Immature natural killer cell (primary cell): ENCODE measurements at regions not wholly inside any gene's neighbourhood (a gene's known extent, or its start where the extent isn't known, plus 50 kb on each side); places are given as distances from the start of the nearest gene placed in this dataset.
"Not testable (repeated sequence)": the region's sequence is repeated elsewhere in the genome, so short reads cannot be mapped to it uniquely, and the experiment has no call there.

Source experiments
- DNase-seq, 3 donors: peaks; one replicate each; pipeline ENCODE4 v3.0.0; 2022; ENCODE audit warnings: mixed read lengths in 1 of 3
- H3K27ac Mint-ChIP-seq, 6 donors: one replicate each; pipeline ENCODE4 v1.8.0; 2020; ENCODE audit warnings: mixed read lengths in 6 of 6, mild to moderate bottlenecking in 5 of 6, inconsistent platforms in 4 of 6, moderate library complexity in 3 of 6
- H3K27me3 Mint-ChIP-seq, 3 donors: one replicate each; pipeline ENCODE4 v1.8.0; 2020 to 2021; ENCODE audit warnings: low read depth in 3 of 3, mild to moderate bottlenecking in 3 of 3, mixed read lengths in 3 of 3, moderate library complexity in 3 of 3, inconsistent platforms in 1 of 3
- H3K36me3 Mint-ChIP-seq, 3 donors: one replicate each; pipeline ENCODE4 v1.8.0; 2020; ENCODE audit warnings: mixed read lengths in 3 of 3, inconsistent platforms in 2 of 3, mild to moderate bottlenecking in 2 of 3
- H3K4me1 Mint-ChIP-seq, 2 donors: one replicate each; pipeline ENCODE4 v1.8.0; 2020; ENCODE audit warnings: inconsistent platforms in 2 of 2, mild to moderate bottlenecking in 2 of 2, mixed read lengths in 2 of 2, moderate library complexity in 1 of 2
- H3K4me3 Mint-ChIP-seq, 5 donors: one replicate each; pipeline ENCODE4 v1.8.0; 2020; ENCODE audit warnings: mild to moderate bottlenecking in 5 of 5, mixed read lengths in 5 of 5, inconsistent platforms in 3 of 5, moderate library complexity in 3 of 5
- H3K9me3 Mint-ChIP-seq, 6 donors: one replicate each; pipeline ENCODE4 v1.8.0; 2020; ENCODE audit warnings: mild to moderate bottlenecking in 6 of 6, mixed read lengths in 6 of 6, inconsistent platforms in 4 of 6, moderate library complexity in 3 of 6

DNA sequence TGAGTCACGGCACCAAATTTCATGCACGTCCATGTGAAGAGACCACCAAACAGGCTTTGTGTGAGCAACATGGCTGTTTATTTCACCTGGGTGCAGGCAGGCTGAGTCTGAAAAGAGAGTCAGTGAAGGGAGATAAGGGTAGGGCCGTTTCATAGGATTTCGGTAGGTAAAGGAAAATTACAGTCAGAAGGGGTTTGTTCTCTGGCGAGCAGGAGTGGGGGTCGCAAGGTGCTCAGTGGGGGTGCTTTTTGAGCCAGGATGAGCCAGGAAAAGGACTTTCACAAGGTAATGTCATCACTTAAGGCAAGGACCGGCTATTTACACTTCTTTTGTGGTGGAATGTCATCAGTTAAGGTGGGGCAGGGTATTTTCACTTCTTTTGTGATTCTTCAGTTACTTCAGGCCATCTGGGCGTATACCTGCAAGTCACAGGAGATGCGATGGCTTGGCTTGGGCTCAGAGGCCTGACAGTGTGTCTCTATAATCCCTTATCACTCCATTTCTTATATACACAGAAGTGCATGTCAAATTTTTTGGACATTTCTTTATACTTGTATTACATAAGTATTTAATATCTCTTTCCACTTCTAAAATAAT lies 870.3 kb downstream of the TBL1XR1 start:
- not testable (repeated sequence) for DNase-seq, H3K27ac Mint-ChIP-seq, H3K4me3 Mint-ChIP-seq, H3K27me3 Mint-ChIP-seq, H3K36me3 Mint-ChIP-seq, H3K4me1 Mint-ChIP-seq
- H3K9me3 Mint-ChIP-seq: peaks cover 15 to 55% (median 29%) of the 10 kb centered on the region in 6 donors

DNA sequence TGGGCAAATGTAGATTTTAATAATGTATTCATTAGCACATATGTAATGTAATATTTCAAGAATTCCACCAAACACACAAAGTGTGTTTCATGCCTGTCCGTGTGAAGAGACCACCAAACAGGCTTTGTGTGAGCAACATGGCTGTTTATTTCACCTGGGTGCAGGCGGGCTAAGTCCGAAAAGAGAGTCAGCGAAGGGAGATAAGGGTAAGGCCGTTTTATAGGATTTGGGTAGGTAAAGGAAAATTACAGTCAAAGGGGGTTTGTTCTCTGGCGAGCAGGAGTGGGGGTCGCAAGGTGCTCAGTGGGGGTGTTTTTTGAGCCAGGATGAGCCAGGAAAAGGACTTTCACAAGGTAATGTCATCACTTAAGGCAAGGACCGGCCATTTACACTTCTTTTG lies 875.8 kb downstream of the TBL1XR1 start:
- not testable (repeated sequence) for H3K4me3 Mint-ChIP-seq, H3K27ac Mint-ChIP-seq

DNA sequence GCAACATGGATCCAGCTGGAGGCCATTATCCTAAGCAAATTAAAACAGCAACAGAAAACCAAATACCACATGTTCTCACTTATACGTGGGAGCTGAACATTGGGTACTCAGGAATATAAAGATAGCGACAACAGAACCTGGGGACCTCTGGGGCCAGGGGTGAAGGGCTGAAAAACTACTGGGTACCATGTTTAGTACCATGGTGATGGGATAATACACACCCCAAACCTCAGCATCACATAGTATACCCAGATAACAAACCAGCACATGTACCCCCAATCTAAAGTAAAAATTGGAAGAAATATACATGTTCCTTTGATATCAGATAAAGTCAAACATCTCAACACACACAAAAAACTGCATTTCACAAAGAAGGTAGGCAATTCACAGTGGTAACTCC lies 876.2 kb downstream of the TBL1XR1 start:
- H3K27ac Mint-ChIP-seq: no peak overlapping the region
- H3K27me3 Mint-ChIP-seq: peaks cover 0 to 3% (median 0%) of the 10 kb centered on the region in 3 donors
- H3K9me3 Mint-ChIP-seq: peaks cover 24 to 54% (median 34%) of the 10 kb centered on the region in 6 donors
- H3K36me3 Mint-ChIP-seq: peaks cover 0 to 5% (median 5%) of the 10 kb centered on the region in 3 donors
- no peak for DNase-seq
- no peaks in the 10 kb centered on the region for H3K4me1 Mint-ChIP-seq
- H3K4me3 Mint-ChIP-seq: no peak overlapping the region

More for the DNA sequence above, 875.8 kb downstream of the TBL1XR1 start:
- DNase-seq, H3K36me3 Mint-ChIP-seq, H3K4me1 Mint-ChIP-seq, H3K27me3 Mint-ChIP-seq: not testable (repeated sequence)
- peaks cover 25 to 55% (median 36%) of the 10 kb centered on the region in 6 donors for H3K9me3 Mint-ChIP-seq

DNA sequence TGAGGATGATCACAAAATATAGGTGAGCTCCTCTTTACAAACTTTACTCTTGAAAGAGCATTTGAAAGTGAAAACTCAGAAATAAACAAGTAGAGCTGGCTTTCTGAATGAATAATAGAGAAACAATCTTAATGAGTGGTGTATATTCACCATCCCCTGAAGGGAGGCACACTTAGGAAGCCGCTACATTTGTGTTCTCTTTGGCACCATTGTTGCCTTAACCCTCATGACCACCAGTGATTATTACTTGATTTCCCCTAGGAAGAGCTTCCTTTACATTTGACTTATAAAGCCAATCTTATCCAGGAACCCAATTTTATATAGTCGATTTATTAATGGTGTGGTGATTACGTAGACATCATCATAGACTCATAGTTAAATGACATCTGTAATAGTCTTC lies 883.9 kb downstream of the TBL1XR1 start:
- Mint-ChIP-seq H3K4me1 (no peaks in the 10 kb centered on the region), H3K27ac (no peak overlapping the region), H3K9me3 (peaks cover 4 to 26% (median 19%) of the 10 kb centered on the region in 6 donors), H3K36me3 (no peaks in the 10 kb centered on the region), H3K27me3 (peaks cover 0 to 2% (median 0%) of the 10 kb centered on the region in 3 donors), H3K4me3 (no peak overlapping the region)
- no peak for DNase-seq

DNA sequence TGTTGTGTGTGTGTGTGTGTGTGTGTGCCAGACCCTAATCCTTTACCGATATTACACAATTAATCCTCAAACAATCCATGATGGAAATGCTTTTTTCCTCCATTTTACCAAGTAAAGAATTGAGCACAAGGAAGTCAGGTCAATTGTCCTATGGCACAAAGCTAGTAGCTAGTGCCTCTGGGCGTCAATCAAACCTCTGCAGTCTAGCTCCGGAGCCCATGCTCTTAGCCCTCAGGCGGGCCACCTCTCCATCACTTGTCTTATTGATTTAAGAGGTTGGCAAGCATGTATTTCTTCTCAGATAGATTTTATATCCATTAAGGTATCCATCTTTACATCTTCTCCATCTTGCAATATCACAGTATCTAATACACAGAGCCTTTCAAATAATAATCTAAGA lies 886.6 kb downstream of the TBL1XR1 start:
- Mint-ChIP-seq H3K4me1 (no peaks in the 10 kb centered on the region), H3K36me3 (no peaks in the 10 kb centered on the region), H3K4me3 (no peak overlapping the region), H3K27me3 (peaks cover 0 to 2% (median 0%) of the 10 kb centered on the region in 3 donors), H3K9me3 (peaks cover 6 to 36% (median 18%) of the 10 kb centered on the region in 6 donors), H3K27ac (no peak overlapping the region)
- DNase-seq: no peak

DNA sequence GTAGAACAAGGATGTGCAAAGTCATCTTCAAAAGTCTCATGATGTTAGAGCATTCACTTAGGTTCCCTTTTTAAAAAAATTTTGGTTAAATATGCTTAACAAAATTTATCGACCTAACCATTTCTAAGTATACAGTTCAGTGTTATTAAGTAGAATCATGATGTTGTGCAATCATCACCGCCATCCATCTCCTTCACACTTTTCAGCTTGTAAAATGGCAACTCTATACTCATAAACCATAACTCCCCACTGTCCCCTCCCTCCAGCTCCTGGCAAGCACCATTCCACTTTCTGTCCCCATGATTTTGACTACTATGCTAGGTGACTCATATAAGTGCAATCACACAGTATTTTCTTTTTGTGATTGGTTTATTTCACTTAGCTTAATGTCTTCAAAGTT lies 895.0 kb downstream of the TBL1XR1 start:
- Mint-ChIP-seq H3K27ac (no peak overlapping the region), H3K9me3 (peaks cover 4 to 17% (median 8%) of the 10 kb centered on the region in 6 donors), H3K4me3 (no peak overlapping the region), H3K27me3 (no peaks in the 10 kb centered on the region), H3K4me1 (no peaks in the 10 kb centered on the region), H3K36me3 (no peaks in the 10 kb centered on the region)
- DNase-seq: no peak

DNA sequence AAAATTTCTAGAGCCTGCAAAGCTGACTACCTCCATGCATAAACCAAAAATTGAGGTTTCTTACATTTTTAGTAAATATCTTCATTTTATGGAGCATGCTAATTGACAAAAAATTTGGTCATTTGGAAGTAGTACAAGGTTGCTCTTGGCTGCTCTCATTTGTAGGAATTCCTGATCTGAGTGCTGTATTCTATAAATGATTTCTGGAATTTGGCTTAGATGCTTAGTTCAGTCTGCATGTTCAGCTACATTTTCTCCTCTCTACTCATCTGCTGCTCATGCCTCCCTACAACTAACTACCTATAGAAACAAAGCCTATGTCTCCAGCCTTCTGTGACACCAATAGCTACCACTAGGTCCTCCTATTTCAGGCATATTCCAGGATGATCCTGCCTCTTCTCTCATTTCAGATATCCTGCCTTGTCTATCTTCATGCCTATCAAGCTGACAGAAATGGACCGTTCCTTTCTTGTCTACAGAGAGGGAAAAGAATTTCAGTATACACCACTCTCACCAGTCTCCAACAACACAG lies 901.1 kb downstream of the TBL1XR1 start:
- no peaks in the 10 kb centered on the region for H3K36me3 Mint-ChIP-seq
- H3K27ac Mint-ChIP-seq: no peak overlapping the region
- H3K27me3 Mint-ChIP-seq: no peaks in the 10 kb centered on the region
- peaks cover 10 to 42% (median 23%) of the 10 kb centered on the region in 6 donors for H3K9me3 Mint-ChIP-seq
- no peak for DNase-seq
- H3K4me3 Mint-ChIP-seq: no peak overlapping the region
- H3K4me1 Mint-ChIP-seq: no peaks in the 10 kb centered on the region

DNA sequence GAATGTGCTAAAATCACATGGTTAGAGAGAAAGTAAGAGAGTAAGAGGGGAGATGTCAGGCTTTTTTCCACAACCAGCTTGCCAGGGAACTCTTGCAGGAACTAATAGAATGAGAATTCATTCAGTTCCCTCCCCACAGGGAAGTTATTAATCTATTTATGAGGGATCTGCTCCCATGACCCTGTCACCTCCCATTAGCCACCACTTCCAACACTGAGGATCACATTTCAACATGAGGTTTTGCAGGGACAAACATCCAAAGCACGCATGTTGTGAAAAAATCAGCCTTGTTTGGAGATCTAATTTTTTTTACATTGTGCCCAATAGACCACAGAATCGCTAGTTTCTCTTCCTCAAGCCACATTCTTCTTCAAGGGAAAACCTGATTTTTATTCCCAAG lies 904.0 kb downstream of the TBL1XR1 start:
- H3K4me1 Mint-ChIP-seq: no peaks in the 10 kb centered on the region
- H3K9me3 Mint-ChIP-seq: peaks cover 14 to 42% (median 24%) of the 10 kb centered on the region in 6 donors
- DNase-seq: no peak
- H3K36me3 Mint-ChIP-seq: no peaks in the 10 kb centered on the region
- H3K27ac Mint-ChIP-seq: no peak overlapping the region
- H3K27me3 Mint-ChIP-seq: no peaks in the 10 kb centered on the region
- no peak overlapping the region for H3K4me3 Mint-ChIP-seq

DNA sequence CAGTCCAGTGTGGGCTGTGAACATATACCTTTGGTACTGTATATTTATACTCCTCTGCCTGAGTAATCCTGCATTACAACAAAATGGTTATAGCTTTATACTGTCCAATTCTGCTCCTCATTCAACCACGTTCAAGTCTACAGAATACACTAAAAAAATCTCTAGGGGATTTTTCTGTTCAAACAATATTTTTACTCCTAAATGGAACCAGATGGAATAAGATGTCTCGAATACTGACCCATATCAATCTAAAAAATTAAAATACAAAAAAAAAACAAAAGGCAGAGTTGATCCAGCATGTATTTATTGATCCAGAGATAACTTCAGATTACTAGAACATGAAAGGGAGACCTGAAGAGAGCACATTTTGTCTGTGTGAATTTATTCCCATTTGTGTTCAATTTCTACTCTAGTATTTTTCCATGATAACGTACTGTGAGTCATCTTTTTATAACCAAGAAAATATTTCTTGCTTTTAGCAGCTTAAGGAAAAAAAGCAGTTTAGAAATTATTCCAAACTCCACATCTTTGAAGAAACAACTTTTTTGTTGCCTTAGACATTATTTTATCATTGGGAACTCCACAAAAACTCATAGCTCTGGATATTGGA lies 910.7 kb downstream of the TBL1XR1 start:
- no peak for DNase-seq
- Mint-ChIP-seq H3K4me1 (no peaks in the 10 kb centered on the region), H3K36me3 (no peaks in the 10 kb centered on the region), H3K27me3 (no peaks in the 10 kb centered on the region), H3K9me3 (peaks cover 9 to 33% (median 15%) of the 10 kb centered on the region in 6 donors), H3K4me3 (no peak overlapping the region), H3K27ac (no peak overlapping the region)

DNA sequence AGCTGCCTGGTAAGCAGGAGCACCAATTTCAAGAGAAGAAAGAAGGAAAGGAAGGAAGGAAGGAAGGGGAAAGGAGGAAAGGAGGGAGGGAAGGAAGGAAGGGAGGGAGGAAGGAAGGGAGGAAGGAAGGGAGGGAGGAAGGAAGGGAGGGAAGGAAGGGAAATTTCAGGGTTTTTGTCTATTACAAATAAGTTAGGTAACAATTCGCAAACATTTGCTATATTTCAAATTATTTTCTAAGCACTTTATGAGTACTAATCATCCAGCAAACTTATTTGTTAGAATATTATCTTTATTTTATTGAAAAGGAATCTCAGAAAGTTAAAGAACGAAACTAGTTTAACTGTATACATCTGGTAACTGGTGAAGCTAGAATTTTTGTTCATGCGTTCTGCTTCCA lies 921.7 kb downstream of the TBL1XR1 start:
- Mint-ChIP-seq H3K36me3 (no peaks in the 10 kb centered on the region), H3K4me1 (no peaks in the 10 kb centered on the region), H3K27ac (no peak overlapping the region), H3K4me3 (no peak overlapping the region), H3K9me3 (peaks cover 6 to 26% (median 14%) of the 10 kb centered on the region in 6 donors), H3K27me3 (peaks cover 0 to 3% (median 0%) of the 10 kb centered on the region in 3 donors)
- DNase-seq: no peak

DNA sequence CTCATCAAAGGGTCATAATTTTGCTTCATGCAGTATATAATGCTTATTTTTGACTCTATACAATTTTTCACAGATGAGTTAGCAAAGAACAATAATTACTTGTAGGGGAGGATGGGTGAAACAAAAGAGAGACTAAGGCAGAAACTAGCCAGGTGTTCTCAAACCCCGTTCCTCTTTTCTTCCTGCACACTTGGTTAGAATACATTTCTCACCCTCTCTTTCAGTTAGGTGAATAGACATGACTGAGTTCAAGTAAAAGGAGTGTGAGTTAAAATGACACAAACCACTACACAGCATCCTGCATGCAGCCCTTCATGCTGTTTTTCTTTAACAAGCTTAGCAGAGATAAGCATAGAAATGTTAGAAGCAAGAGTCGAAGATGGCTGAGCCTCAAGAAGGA lies 922.2 kb downstream of the TBL1XR1 start:
- Mint-ChIP-seq H3K36me3 (no peaks in the 10 kb centered on the region), H3K9me3 (peaks cover 6 to 30% (median 18%) of the 10 kb centered on the region in 6 donors), H3K4me1 (no peaks in the 10 kb centered on the region), H3K27ac (no peak overlapping the region), H3K4me3 (no peak overlapping the region), H3K27me3 (peaks cover 0 to 3% (median 0%) of the 10 kb centered on the region in 3 donors)
- DNase-seq: no peak

DNA sequence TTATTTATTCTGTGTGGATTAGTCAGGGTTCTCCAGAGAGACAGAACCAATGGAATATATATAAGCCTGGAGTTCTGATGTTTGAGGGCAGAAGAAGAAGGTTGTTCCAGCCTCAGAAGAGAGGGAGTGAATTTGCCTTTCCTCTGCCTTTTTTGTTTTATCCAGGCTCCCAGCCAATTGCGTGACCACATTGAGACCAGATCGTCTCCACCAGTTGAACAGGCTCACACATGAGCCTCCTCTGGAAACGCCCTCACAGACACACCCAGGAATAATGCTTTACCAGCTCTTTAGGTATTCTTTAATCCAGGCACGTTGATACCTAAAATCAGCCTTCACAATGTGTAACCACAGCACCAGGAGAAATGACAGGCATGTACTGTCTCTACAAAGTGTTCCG lies 923.1 kb downstream of the TBL1XR1 start:
- no peak for DNase-seq
- Mint-ChIP-seq H3K9me3 (peaks cover 6 to 38% (median 20%) of the 10 kb centered on the region in 6 donors), H3K4me1 (no peaks in the 10 kb centered on the region), H3K4me3 (no peak overlapping the region), H3K27me3 (peaks cover 0 to 3% (median 0%) of the 10 kb centered on the region in 3 donors), H3K36me3 (no peaks in the 10 kb centered on the region), H3K27ac (no peak overlapping the region)

DNA sequence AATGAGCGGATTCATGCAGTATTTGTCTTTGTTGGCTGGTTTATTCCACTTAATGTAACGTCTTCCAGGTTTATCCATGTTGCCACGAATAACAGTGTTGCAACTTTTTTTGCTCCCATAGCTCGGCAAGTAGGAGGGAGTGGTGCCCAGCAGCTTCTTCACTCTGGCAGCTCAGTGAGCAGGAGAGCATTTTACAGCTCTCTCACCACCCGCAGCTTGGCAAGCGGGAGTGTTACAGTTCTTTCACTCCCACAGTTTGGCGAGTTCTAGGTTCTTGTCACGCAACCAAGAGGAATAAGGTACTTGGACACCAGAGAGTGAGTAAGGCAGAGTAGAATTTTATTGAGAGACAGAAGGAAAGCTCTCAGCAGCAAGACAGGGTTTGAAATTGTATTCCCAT lies 935.2 kb downstream of the TBL1XR1 start:
- H3K4me3 Mint-ChIP-seq: no peak overlapping the region
- H3K36me3 Mint-ChIP-seq: no peaks in the 10 kb centered on the region
- no peaks in the 10 kb centered on the region for H3K4me1 Mint-ChIP-seq
- H3K9me3 Mint-ChIP-seq: peaks cover 18 to 60% (median 30%) of the 10 kb centered on the region in 6 donors
- no peak overlapping the region for H3K27ac Mint-ChIP-seq
- peaks cover 0 to 5% (median 0%) of the 10 kb centered on the region in 3 donors for H3K27me3 Mint-ChIP-seq
- DNase-seq: no peak

DNA sequence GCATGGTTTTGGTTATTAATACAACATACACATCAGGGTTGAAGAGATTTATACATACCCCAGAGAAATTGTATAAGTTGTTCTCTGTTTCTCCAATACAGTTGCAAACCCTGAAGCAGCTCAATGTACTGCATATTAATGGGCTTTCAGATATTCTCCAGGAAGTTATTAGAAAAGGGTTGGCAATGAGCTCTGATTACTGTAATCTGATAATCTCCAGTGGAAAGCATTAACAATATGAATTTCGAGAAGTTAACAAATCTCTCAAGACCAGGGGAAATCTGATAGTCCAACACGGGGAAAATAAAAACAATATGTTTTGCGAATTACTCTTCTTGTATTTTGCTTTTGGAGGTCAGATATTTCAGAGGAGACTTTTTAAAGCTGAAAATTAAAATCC lies 950.1 kb downstream of the TBL1XR1 start:
- no peak overlapping the region for H3K4me3 Mint-ChIP-seq
- no peak for DNase-seq
- no peaks in the 10 kb centered on the region for H3K27me3 Mint-ChIP-seq
- H3K36me3 Mint-ChIP-seq: no peaks in the 10 kb centered on the region
- no peak overlapping the region for H3K27ac Mint-ChIP-seq
- no peaks in the 10 kb centered on the region for H3K4me1 Mint-ChIP-seq
- peaks cover 8 to 37% (median 20%) of the 10 kb centered on the region in 6 donors for H3K9me3 Mint-ChIP-seq
